Heart right ventricle (tissue), 16 donors: ENCODE measurements at regions not wholly inside any gene's neighbourhood (a gene's known extent, or its start where the extent isn't known, plus 50 kb on each side); places are given as distances from the start of the nearest gene placed in this dataset.
"Not testable (repeated sequence)": the region's sequence is repeated elsewhere in the genome, so short reads cannot be mapped to it uniquely, and the experiment has no call there.

ENCODE experiments used
- ATAC-seq, 8 donors: fragments of 200-7000 bp; cut with Tn5 transposase; one replicate each; pipeline ENCODE4 v1.9.1; 2020; ENCODE audit warnings: mild to moderate bottlenecking in 8 of 8, moderate library complexity in 8 of 8, moderate number of reproducible peaks in 1 of 8
- DNase-seq, 2 donors: peaks; one replicate each; pipeline ENCODE4 v3.0.0-alpha.2; 2020
- H3K27ac ChIP-seq, 10 donors: fragments of 200-600 bp; sonication (generic) in 2 of 10; one replicate each; pipeline versions ENCODE4 v1.5.0 to v1.8.0; 2020 to 2022; ENCODE audit warnings: mild to moderate bottlenecking in 3 of 10
- H3K27me3 ChIP-seq, 7 donors: fragments of 200-600 bp; one replicate each; pipeline ENCODE4 v1.8.0; 2021 to 2022; ENCODE audit warnings: mild to moderate bottlenecking in 2 of 7
- H3K36me3 ChIP-seq, 9 donors: fragments of 200-600 bp; sonication (generic) in 1 of 9; one replicate each; pipeline versions ENCODE4 v1.5.0 to v1.8.0; 2020 to 2022; ENCODE audit warnings: mild to moderate bottlenecking in 2 of 9
- H3K4me1 ChIP-seq, 9 donors: fragments of 200-600 bp; sonication (generic) in 1 of 9; one replicate each; pipeline versions ENCODE4 v1.5.0 to v1.8.0; 2020 to 2022; ENCODE audit warnings: mild to moderate bottlenecking in 4 of 9
- H3K4me3 ChIP-seq, 10 donors: fragments of 200-600 bp; sonication (generic) in 2 of 10; one replicate each; pipeline versions ENCODE4 v1.5.0 to v1.8.0; 2020 to 2022; ENCODE audit warnings: mild to moderate bottlenecking in 7 of 10, moderate library complexity in 2 of 10
- H3K9me3 ChIP-seq, 11 donors: fragments of 200-600 bp in 10 of 11; sonication (generic) in 2 of 11; one replicate each; pipeline versions ENCODE4 v1.5.0 to v1.8.0; 2013 to 2022; ENCODE audit warnings: mild to moderate bottlenecking in 2 of 11, control low read depth in 1 of 11, moderate library complexity in 1 of 11
- CTCF ChIP-seq, 9 donors: fragments of 200-600 bp; sonication (generic) in 2 of 9; IDR thresholded peaks; one replicate each; pipeline versions ENCODE4 v1.5.0 to v1.8.0; 2021 to 2022; ENCODE audit warnings: antibody characterized with exemption in 9 of 9, mild to moderate bottlenecking in 5 of 9, moderate library complexity in 1 of 9
- WGBS, 2 donors: extraction: QIAGEN DNeasy Blood & Tissue Kit; methylation state at CpG; one replicate each; pipeline ENCODE4 v1.1.7; 2013; ENCODE audit warnings: inconsistent platforms in 1 of 2; 5-methylcytosine and 5-hydroxymethylcytosine counted together
- intact Hi-C, 10 donors: fragments of 100-400 bp; cut with DNase I; formaldehyde crosslinking; loops; one replicate each; pipeline versions ENCODE4 v1.11.1 to v1.14.2; 2022
- donor health status: Arrhythmogenic right ventricular cardiomyopathy.
- donor health status: ischemic (EF 13 %, LVEDD 7.1; RV severe dilation, severe dysfunction).
- donor health status: healthy with polysubstance abuse.
- donor health status: DM: no; HTN: yes; CAD: no.
- donor health status: DM: no; HTN: no; CAD: no.
- donor health status: ischemic (EF 25% LVEDD 6.9; RV normal size, moderate dysfunction).
- donor health status: ischemic (EF 25% LVEDD 5.7; RV mildly dilated, moderate dysfunction).
- donor health status: healthy.
- donor health status: DM: yes; HTN: yes; CAD: no.
- donor health status: Ischemic cardiomyopathy.
- donor health status: ischemic (EF 35%, LVEDD 5.7; RV mildly dilated, moderate dysfunction).
- donor health status: nonischemic (EF 11% LVEDD 7.7; RV severe dilation, severe dysfunction).
- donor health status: DM: yes; HTN: yes; CAD: no.
- donor health status: PGD.
- donor health status: ischemic (EF 29% LVEDD 5.4; RV normal size, mild dysfunction).
- donor health status: nonischemic (EF 23%, LVEDD 6.1; RV moderate dilation, normal function).

- Histone ChIP-seq H3K4me1 (peaks cover 0 to 23% (median 0%) of the 10 kb centered on the region in 9 donors), H3K27me3 (peaks cover 0 to 12% (median 0%) of the 10 kb centered on the region in 7 donors), H3K27ac (peak overlapping the region in 9 of 10 donors; percentile 5 to 91 (median 71)), H3K9me3 (no peaks in the 10 kb centered on the region), H3K4me3 (peak overlapping the region; percentile 26 to 65 (median 54)), H3K36me3 (no peaks in the 10 kb centered on the region)
- DNase-seq (peak; percentile 81 to 89), ATAC-seq (peak; percentile 90 to 97 (median 94))
- WGBS, 2 donors, result 7 to 9% methylated on average over 40 of the region's 40 CpGs
- intact Hi-C loops, result loop anchor here in 1 of 10 donors (10.0 kb wide), 1 partner anchor 54 kb away; no protein-coding TSS in a partner anchor
- TF ChIP-seq CTCF (IDR thresholded peaks at IDR 0.05), result no peak
These were observed 94.7 kb downstream of the PPIAL4G start for GRCh38 chr1:148388260-148389026.

- H3K9me3 ChIP-seq, H3K36me3 ChIP-seq, ATAC-seq, DNase-seq: not testable (repeated sequence)
- Histone ChIP-seq H3K27me3 (peaks cover 0 to 12% (median 0%) of the 10 kb centered on the region in 7 donors), H3K4me1 (peaks cover 0 to 23% (median 0%) of the 10 kb centered on the region in 9 donors), H3K27ac (peak overlapping the region in 4 of 10 donors; percentile 71 to 91 (median 76)), H3K4me3 (peak overlapping the region in 4 of 10 donors; percentile 57 to 65 (median 64))
- whole genome bisulfite sequencing, 2 donors, result 56 to 59% methylated on average over 9 of the region's 9 CpGs
- intact Hi-C loops, result loop anchor here in 1 of 10 donors (10.0 kb wide), 1 partner anchor 53 kb away; no protein-coding TSS in a partner anchor
These were observed 95.2 kb downstream of the PPIAL4G start for GRCh38 chr1:148387949-148388259.

- Histone ChIP-seq H3K4me3 (peak overlapping the region in 1 of 10 donors; percentile 65), H3K27me3 (peaks cover 0 to 17% (median under 1%) of the 10 kb centered on the region in 7 donors), H3K4me1 (peaks cover 0 to 23% (median 0%) of the 10 kb centered on the region in 9 donors), H3K27ac (peak overlapping the region in 1 of 10 donors; percentile 91)
- H3K36me3 ChIP-seq, ATAC-seq, H3K9me3 ChIP-seq, DNase-seq: not testable (repeated sequence)
- intact Hi-C loops, result loop anchor here in 1 of 10 donors (10.0 kb wide), 1 partner anchor 53 kb away; no protein-coding TSS in a partner anchor
- 75 to 79% methylated on average over 18 of the region's 18 CpGs for WGBS, 2 donors
These were observed 95.8 kb downstream of the PPIAL4G start for GRCh38 chr1:148387122-148387948.

GRCh38 chr1:148386617-148387016 is 96.5 kb downstream of the PPIAL4G start:
- no peaks in the 10 kb centered on the region for H3K36me3 ChIP-seq
- 95% methylated on average over 1 of the region's 1 CpG for WGBS, 2 donors
- H3K27me3 ChIP-seq, result peaks cover 0 to 23% (median 5%) of the 10 kb centered on the region in 7 donors
- H3K4me1 ChIP-seq, result peaks cover 0 to 23% (median 0%) of the 10 kb centered on the region in 9 donors
- intact Hi-C loops, result loop anchor here in 1 of 10 donors (10.0 kb wide), 1 partner anchor 52 kb away; no protein-coding TSS in a partner anchor
- no peak for DNase-seq
- no peaks in the 10 kb centered on the region for H3K9me3 ChIP-seq
- H3K27ac ChIP-seq, result no peak overlapping the region
- H3K4me3 ChIP-seq, result no peak overlapping the region
- no peak for ATAC-seq
- TF ChIP-seq CTCF (IDR thresholded peaks at IDR 0.05), result no peak

GRCh38 chr1:148386031-148386398 is 97.1 kb downstream of the PPIAL4G start:
- H3K27ac ChIP-seq, ATAC-seq: not testable (repeated sequence)
- WGBS, 2 donors, result 87 to 88% methylated on average over 4 of the region's 4 CpGs

More at GRCh38 chr1:148386031-148386398, 97.1 kb downstream of the PPIAL4G start:
- intact Hi-C loops, result loop anchor here in 1 of 10 donors (10.0 kb wide), 1 partner anchor 51 kb away; no protein-coding TSS in a partner anchor
- Histone ChIP-seq H3K27me3 (peaks cover 0 to 29% (median 11%) of the 10 kb centered on the region in 7 donors), H3K4me1 (peaks cover 0 to 23% (median 0%) of the 10 kb centered on the region in 9 donors)
- H3K4me3 ChIP-seq, H3K9me3 ChIP-seq, DNase-seq, H3K36me3 ChIP-seq: not testable (repeated sequence)
